WERI-Rb-1 (cell line): ENCODE measurements at regions not wholly inside any gene's neighbourhood (a gene's known extent, or its start where the extent isn't known, plus 50 kb on each side); places are given as distances from the start of the nearest gene placed in this dataset.

Experiments
- DNase-seq: peaks from one replicate; pipeline ENCODE4 v3.0.0-alpha.2; 2020
- H3K27ac ChIP-seq: fragments of 250-450 bp; sonication (Bioruptor Pico); 2 replicates; pipeline ENCODE4 v1.5.1; 2020; ENCODE audit warnings: mild to moderate bottlenecking, moderate library complexity
- H3K27me3 ChIP-seq: fragments of 250-450 bp; sonication (Bioruptor Pico); 2 replicates; pipeline ENCODE4 v1.5.1; 2021; ENCODE audit warnings: mild to moderate bottlenecking, low read depth, moderate library complexity; ENCODE audit not compliant: insufficient read depth, severe bottlenecking
- H3K36me3 ChIP-seq: fragments of 250-450 bp; sonication (Bioruptor Pico); 2 replicates; pipeline ENCODE4 v1.5.1; 2020; ENCODE audit warnings: mild to moderate bottlenecking, moderate library complexity
- H3K4me3 ChIP-seq: 2 replicates; pipeline ENCODE4 v1.5.1; 2011; ENCODE audit warnings: low read depth, mild to moderate bottlenecking, control low read depth, low read length
- H3K9me3 ChIP-seq: fragments of 250-450 bp; sonication (Bioruptor Pico); 2 replicates; pipeline ENCODE4 v1.5.1; 2021; ENCODE audit warnings: mild to moderate bottlenecking, moderate library complexity; ENCODE audit not compliant: severe bottlenecking
- TF ChIP-seq, protein P1 (sequence below): IDR thresholded peaks from 2 replicates; pipeline ENCODE4 v1.5.1; 2011; ENCODE audit warnings: low read depth, mild to moderate bottlenecking, control low read depth, inconsistent platforms, low read length

DNA sequence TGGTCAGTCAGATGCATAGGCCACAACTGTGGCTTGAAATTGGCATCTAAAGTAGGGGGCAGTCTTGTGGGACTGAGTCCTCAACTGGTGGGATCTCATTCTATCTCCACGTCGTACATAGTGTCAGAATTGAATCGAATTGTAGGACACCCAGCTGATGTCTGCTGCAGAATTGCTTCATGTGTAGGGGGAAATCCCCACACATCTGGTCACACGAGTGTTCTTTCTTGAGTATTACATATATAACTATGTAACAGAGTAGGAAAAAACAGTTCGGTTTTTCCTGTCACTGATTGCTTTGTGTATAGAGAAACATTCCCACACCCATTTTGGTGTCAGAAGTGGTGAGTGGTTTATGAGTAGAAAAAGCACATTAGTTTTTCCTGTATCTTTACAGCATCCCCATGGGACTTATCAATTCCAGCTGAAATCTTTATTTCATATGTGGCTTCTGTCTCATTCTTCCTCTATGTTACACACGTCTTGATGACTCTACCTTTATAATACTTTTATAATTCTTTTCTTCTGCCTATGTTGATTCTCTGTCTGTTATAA lies 79.4 kb upstream of the PCGF5 start:
- TF ChIP-seq, protein P1, sequence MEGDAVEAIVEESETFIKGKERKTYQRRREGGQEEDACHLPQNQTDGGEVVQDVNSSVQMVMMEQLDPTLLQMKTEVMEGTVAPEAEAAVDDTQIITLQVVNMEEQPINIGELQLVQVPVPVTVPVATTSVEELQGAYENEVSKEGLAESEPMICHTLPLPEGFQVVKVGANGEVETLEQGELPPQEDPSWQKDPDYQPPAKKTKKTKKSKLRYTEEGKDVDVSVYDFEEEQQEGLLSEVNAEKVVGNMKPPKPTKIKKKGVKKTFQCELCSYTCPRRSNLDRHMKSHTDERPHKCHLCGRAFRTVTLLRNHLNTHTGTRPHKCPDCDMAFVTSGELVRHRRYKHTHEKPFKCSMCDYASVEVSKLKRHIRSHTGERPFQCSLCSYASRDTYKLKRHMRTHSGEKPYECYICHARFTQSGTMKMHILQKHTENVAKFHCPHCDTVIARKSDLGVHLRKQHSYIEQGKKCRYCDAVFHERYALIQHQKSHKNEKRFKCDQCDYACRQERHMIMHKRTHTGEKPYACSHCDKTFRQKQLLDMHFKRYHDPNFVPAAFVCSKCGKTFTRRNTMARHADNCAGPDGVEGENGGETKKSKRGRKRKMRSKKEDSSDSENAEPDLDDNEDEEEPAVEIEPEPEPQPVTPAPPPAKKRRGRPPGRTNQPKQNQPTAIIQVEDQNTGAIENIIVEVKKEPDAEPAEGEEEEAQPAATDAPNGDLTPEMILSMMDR: no peak
- no peaks in the 10 kb centered on the region for H3K36me3 ChIP-seq
- no peaks in the 10 kb centered on the region for H3K9me3 ChIP-seq
- DNase-seq: no peak
- H3K27ac ChIP-seq: no peak overlapping the region
- H3K27me3 ChIP-seq: no peaks in the 10 kb centered on the region
- no peak overlapping the region for H3K4me3 ChIP-seq

DNA sequence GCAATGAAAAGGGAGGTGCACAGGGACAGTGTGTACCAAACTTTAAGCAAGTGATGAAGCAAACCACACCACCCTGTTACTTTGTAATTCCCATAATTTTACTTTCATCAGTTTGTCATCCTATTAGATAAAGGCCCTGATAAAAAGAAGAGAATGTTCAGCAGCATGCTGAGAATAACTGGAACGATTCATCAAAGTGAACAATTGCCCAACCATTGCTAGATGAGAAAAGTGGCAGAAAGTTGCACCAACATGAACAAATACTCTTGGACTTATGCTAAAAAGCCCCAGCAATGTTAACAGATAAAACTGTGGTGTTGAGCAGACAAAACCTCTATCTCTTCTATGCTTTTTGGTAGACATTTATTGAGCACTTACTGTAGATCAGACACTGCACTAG lies 75.5 kb upstream of the PCGF5 start:
- Histone ChIP-seq H3K36me3 (no peaks in the 10 kb centered on the region), H3K9me3 (no peaks in the 10 kb centered on the region), H3K27ac (no peak overlapping the region), H3K27me3 (no peaks in the 10 kb centered on the region), H3K4me3 (no peak overlapping the region)
- TF ChIP-seq, protein P1: no peak
- DNase-seq: no peak

DNA sequence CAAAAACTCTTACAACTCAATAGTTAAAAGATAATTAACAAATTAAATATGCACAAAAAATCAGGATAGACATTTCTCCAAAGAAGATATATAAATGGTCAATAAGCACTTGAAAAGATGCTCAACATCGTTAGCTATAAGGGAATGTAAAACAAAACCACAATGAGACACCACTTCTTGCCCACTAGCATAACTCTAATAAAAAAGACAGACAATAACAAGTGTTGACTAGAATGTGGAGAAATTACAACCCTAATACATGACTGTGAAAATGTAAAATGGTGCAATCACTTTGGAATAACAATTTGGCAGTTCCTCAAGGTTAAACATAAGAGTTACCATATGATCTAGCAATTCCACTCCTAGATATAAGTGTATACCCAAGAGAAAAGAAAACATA lies 74.3 kb upstream of the PCGF5 start:
- no peak for DNase-seq
- Histone ChIP-seq H3K27ac (no peak overlapping the region), H3K4me3 (no peak overlapping the region), H3K36me3 (no peaks in the 10 kb centered on the region), H3K27me3 (no peaks in the 10 kb centered on the region), H3K9me3 (no peaks in the 10 kb centered on the region)
- TF ChIP-seq, protein P1: no peak

DNA sequence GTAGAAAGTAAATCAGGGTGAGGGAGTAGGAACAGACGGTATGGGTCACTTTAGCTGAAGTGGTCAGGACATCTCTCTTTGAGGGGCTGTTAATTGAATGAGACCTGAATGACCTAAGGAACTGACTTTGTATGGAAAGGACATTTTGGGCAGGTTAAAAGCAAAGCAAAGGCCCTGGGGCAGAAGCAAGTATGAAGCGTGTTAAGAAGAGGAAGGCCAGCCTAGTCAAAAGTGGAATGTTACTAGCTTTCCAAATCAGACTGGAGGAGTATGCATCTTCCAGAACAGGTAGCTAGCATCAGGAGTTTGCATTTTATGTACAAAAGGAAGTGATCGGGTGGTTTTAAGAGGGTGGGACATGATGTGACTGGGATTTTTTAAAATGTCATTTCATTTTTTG lies 70.9 kb upstream of the PCGF5 start:
- H3K9me3 ChIP-seq: no peaks in the 10 kb centered on the region
- TF ChIP-seq, protein P1: no peak
- H3K27ac ChIP-seq: no peak overlapping the region
- no peaks in the 10 kb centered on the region for H3K36me3 ChIP-seq
- H3K4me3 ChIP-seq: no peak overlapping the region
- DNase-seq: no peak
- no peaks in the 10 kb centered on the region for H3K27me3 ChIP-seq

DNA sequence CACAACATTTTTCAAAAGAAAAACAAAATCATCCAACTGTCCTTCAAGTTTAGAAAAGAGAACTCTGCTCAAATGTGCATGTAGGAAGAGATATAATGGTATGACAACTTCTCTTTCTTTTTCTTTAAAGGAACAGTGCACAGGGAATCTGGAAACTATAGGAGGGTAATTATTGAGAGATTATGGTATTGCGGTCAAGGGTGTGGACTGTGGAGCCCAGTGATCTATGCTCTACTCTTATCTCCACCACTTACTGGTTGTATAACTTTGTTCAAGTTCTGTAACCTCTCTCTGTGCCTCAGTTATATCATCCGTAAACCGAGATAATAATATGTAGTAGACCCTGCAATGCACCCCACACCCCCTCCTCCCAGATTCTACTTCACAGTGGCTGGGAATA lies 69.8 kb upstream of the PCGF5 start:
- Histone ChIP-seq H3K36me3 (no peaks in the 10 kb centered on the region), H3K27ac (no peak overlapping the region), H3K27me3 (no peaks in the 10 kb centered on the region), H3K9me3 (no peaks in the 10 kb centered on the region), H3K4me3 (no peak overlapping the region)
- no peak for DNase-seq
- TF ChIP-seq, protein P1: no peak

DNA sequence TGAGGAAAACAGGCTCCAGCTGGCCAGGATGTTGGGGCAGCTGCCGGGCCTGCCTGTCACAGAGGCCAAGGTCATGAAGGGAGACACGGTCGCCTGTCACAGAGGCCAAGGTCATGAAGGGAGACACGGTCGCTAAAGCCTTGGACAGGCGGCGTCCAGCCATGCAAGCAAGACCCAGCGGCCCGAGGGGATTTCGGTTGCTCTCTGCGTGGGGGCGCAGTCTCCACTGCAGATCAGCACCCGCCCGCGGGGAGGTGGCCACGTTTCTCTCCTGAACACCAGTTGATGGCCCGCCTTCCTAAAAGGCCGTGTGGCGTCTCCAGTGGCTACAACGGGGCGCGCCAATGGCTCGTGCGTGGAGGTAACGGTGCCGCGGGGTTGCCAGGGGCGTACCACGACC lies 67.0 kb upstream of the PCGF5 start:
- Histone ChIP-seq H3K9me3 (no peaks in the 10 kb centered on the region), H3K27me3 (no peaks in the 10 kb centered on the region), H3K4me3 (no peak overlapping the region), H3K36me3 (no peaks in the 10 kb centered on the region), H3K27ac (no peak overlapping the region)
- TF ChIP-seq, protein P1: no peak
- DNase-seq: no peak
